GM21367 (cell line): ENCODE measurements at regions not wholly inside any gene's neighbourhood (a gene's known extent, or its start where the extent isn't known, plus 50 kb on each side); places are given as distances from the start of the nearest gene placed in this dataset.

Experiments used
- ATAC-seq: cut with Tn5 transposase; IDR thresholded peaks from one replicate; pipeline ENCODE4 v1.9.1; 2021; ENCODE audit not compliant: unreplicated experiment

DNA sequence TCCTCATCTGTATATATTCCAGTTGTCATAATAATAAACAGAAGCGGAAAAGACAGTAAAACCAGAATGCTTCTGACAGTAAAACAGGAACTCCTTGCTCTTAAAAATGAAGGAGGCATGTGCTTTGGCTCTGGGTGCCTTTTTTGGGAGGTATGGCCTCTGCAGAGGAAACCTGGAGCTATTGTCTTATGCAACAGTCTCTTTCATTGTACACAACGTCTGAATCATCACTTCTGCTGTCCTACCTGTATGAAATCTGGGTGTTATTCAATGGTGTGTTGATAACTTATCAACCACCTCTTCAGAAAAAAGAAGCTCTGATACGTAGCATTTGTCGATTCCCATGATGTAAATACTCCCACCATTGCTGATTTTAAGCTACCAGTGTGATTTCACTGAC lies 64.8 kb downstream of the CDCA7 start:
- ATAC-seq: no peak

DNA sequence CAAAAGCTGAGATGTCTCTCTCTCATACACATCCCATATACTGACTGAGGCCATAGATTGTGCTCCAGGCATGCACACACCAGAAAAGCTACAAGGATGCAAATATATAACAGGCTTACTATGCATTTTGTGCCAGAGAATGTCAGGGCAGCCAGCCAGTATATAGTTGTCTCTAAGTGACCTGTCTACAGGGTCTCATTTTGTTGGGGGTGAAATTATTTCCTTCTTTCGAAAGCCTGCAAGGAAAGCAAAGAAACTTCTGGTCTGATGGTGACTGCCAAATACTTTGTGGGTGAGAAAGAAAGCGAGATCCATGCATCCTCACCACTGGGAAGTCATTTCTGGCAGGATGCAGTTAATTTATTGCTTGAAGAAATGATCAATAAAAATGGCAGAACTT lies 70.2 kb downstream of the CDCA7 start:
- no peak for ATAC-seq

GRCh38 chr2:173427887-173428668 lies 73.4 kb downstream of the CDCA7 start:
- ATAC-seq: no peak

- ATAC-seq: no peak
These were observed 76.5 kb downstream of the CDCA7 start for GRCh38 chr2:173431191-173431590.

GRCh38 chr2:173432049-173432754 lies 77.5 kb downstream of the CDCA7 start:
- no peak for ATAC-seq

DNA sequence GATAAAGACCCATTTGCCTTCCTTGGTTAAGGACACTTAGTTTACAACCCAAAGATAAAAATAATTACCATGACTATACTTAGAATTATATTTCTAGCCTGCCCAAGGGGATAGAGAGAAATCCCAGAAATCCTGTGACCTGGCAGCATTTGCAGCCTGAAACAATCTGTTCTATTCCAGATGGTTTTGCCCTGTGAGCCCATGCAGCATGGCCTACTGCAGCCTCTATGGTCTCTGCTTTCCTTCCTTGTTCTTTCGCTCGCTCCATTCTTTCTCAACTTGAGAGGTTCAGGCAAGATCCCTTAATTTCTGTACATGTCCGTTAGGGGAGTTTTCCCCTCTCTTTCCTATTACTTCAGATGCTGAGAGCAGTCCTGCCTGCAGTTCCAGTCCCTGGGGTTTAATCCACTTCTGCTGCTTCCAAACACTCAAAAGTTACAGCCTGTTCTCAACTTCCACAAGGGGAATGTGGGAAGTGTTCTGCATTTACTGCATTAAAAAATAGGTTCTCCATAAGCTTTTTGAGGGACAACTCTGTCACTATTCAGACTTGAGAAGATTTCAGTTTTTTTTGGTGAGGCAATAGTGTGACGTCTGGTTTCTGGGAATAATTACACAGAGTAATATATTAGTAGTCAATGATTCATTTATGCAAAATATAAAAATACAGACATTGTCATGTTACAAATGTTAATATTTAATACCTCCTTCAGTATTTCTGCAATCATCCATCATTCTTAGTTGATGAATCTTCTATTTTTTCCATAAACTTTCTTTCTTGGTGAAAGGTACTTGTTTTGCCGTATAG lies 80.3 kb downstream of the CDCA7 start:
- ATAC-seq: no peak

- ATAC-seq: no peak
These were observed 80.9 kb downstream of the CDCA7 start for GRCh38 chr2:173435574-173435973.

GRCh38 chr2:173436088-173436487 lies 81.4 kb downstream of the CDCA7 start:
- no peak for ATAC-seq

DNA sequence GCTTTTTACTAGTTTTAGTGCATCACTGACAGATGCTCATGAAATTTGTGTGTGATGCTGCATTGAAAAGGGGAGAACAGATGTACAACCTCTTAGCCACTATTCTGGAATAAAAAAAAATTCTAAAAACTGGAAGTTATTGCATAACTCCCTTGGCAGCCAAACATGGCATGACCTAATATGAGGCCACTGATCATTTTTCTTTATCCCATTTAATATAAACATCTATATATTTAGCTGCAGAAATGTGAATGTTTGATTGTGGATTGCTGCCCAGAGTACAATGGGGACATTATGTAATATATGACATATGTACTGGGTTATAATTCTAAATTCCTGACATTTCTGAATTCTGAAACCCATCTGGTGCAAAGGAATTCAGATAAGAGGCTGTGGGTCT lies 86.5 kb downstream of the CDCA7 start:
- no peak for ATAC-seq

GRCh38 chr2:173442542-173442941 lies 87.9 kb downstream of the CDCA7 start:
- no peak for ATAC-seq

DNA sequence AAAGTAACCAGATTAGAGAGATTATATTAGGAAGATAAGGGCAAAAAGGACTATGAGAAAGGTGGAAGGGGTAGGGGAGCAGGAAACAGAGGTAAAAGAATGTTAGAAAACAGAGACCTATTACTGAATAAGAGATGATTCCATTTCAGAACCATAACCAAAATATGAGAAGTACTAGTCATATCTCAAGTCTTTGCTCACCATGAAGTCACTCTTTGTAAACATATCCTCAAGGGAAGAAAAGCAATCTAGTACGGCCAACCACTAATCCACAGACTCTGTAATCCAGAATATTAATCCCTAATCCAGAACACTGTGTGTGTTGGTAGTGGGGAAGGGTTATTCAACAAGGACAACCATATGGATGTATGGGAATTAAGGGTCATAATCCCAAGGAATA lies 92.0 kb downstream of the CDCA7 start:
- no peak for ATAC-seq

DNA sequence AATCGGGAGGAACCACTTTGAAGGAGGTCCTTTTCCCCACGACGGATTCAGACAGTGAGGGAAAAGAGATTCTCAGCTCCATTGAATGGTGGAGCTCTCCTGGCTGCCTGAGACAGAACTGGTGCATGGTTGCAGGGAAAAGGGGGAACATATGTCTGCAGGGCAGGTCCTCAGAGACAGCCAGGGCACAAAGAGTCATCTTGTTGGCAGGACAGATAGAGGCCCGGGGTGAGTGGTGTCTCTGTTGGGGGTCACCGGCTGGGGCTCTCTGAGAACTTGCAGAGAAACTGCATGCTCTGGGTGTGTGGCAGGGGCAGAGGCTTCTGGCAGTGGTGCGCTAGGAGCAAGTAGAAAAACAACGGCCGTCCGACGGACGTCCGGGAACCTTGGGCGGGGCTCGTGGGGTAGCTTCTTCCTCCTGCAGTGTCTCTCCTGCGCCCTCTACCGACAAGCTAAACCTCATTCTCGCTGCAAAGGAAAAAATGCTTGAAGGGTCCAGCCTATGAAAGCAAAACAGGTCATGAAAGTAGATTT lies 94.3 kb downstream of the CDCA7 start:
- ATAC-seq: peak; percentile 68

GRCh38 chr2:173451118-173451517 lies 96.4 kb downstream of the CDCA7 start:
- no peak for ATAC-seq

GRCh38 chr2:173451941-173452340 lies 97.3 kb downstream of the CDCA7 start:
- no peak for ATAC-seq

DNA sequence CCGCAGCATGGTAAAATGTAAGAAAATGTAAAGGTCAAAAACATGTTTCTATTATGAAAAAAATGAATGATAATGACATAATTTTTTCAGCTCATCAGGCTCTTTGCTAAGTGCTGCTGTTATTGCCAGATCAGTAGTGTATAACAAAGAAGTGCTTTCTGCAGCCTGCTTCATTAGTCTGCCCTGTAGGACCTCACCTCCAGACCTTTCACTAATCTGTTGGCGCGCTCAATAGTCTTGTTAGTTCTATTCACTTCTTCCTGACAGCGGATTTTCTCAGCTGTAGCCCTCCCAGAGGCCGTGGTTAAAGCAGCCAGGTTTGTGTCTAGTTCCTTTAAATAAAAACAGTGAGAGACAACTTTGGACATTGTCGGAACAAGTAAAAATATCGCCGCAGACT lies 97.7 kb downstream of the CDCA7 start:
- ATAC-seq: no peak

DNA sequence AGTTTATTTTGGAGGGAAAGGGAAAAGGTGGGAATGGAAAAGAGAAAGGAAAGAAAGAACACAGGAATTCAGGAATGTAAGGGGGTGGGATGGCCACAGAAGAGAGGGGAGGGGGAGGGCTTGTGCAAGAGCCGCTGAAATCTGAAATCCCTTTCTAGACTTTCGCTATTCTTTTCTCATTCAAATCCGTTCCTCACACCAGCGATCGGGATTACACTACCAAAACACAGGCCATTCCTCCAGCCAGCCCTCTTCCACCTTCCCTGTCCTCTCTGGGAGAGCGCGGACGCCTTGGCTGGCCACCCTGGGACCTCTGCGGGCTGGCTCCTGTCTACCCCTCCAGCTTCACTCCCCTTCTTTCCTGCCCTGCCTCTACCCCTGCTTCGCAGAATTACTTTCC lies 102.3 kb downstream of the CDCA7 start:
- ATAC-seq: no peak

DNA sequence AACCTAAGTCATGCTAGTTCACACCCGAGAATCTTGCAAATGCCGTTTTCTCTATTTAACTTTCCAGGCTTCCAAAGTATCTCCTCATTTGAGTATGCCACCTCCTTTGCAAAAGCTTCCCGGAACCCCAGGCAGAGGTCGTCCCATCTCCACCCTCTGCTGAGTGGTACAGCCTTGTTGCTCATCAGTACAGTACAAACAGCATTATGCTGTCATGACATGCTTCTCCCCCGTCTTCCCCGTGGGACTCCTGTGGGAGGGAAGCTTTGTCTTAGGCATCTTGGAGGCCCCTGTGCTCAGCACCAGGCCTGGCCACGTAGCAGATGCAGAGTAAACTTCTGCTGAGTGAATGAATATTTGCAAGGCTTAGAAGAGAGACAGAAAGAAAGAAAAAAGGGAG lies 102.7 kb downstream of the CDCA7 start:
- ATAC-seq: no peak

DNA sequence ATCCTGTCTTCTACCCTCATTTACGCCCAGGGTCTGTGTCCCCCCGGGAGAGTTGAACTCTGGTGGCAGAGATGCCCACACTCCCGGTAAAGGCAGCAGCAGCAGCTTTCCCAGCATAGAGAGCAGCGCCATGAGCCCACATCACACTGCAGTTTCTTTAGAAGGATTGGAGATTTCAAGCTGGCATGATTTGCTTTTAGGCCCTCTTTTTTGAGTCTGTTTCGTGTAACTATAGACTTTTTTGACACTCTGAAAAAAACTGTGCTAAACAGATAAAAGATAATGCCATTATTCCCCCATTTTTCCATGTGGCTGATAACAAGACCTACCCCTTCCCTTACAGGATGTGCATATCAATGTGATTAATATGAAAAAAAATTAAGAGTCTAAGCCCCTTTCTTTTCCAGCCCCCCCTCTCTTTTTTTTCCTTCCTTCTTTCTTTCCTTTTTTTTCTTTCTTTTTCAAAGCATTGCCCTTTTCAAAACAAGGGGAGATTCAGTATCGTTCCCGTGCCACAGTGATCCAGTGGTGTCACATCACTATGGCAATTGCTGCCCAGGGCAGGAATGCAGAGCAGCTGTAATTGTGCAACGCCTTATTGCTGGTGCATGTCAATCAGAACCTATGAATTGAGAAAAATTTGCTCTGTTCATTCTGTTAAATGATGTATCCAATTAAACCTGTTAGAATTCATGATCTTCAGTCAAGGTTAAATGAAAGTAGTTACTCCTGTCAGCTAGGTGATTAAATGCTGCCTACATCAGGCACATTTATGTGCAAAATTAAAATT lies 104.5 kb downstream of the CDCA7 start:
- ATAC-seq: no peak

GRCh38 chr2:173462892-173463840 lies 108.5 kb downstream of the CDCA7 start:
- no peak for ATAC-seq

GRCh38 chr2:173463846-173464245 lies 109.2 kb downstream of the CDCA7 start:
- ATAC-seq: no peak
